Hepatocyte (in vitro differentiated cells): ENCODE measurements at regions not wholly inside any gene's neighbourhood (a gene's known extent, or its start where the extent isn't known, plus 50 kb on each side); places are given as distances from the start of the nearest gene placed in this dataset.

Experiments used
- DNase-seq: peaks from one replicate; pipeline ENCODE4 v3.0.0-alpha.2; 2016; ENCODE audit warnings: low spot score
- H2AFZ ChIP-seq: fragments of 200-600 bp; sonication (generic); 2 replicates; pipeline ENCODE4 v1.6.0; 2016; ENCODE audit warnings: antibody characterized with exemption, mild to moderate bottlenecking
- H3K27ac ChIP-seq: fragments of 200-600 bp; sonication (generic); 2 replicates; pipeline ENCODE4 v1.5.1; 2016; ENCODE audit warnings: mild to moderate bottlenecking
- H3K27me3 ChIP-seq: fragments of 200-600 bp; sonication (generic); 2 replicates; pipeline ENCODE4 v1.6.1; 2016
- H3K36me3 ChIP-seq: fragments of 200-600 bp; sonication (generic); replicated peaks from 2 replicates; pipeline ENCODE4 v1.5.1; 2016; ENCODE audit warnings: low read depth; ENCODE audit not compliant: insufficient read depth
- H3K4me1 ChIP-seq: fragments of 200-600 bp; sonication (generic); 2 replicates; pipeline ENCODE4 v1.5.1; 2016; ENCODE audit warnings: mild to moderate bottlenecking, moderate library complexity; ENCODE audit not compliant: insufficient read depth
- H3K4me2 ChIP-seq: fragments of 200-600 bp; sonication (generic); 2 replicates; pipeline ENCODE4 v1.6.0; 2016
- H3K4me3 ChIP-seq: fragments of 200-600 bp; sonication (generic); 2 replicates; pipeline ENCODE4 v1.5.1; 2016; ENCODE audit warnings: mild to moderate bottlenecking
- H3K79me2 ChIP-seq: fragments of 200-600 bp; sonication (generic); 2 replicates; pipeline ENCODE4 v1.6.0; 2017; ENCODE audit warnings: mild to moderate bottlenecking
- H3K9me2 ChIP-seq: fragments of 200-600 bp; sonication (generic); replicated peaks from 2 replicates; pipeline ENCODE4 v1.6.0; 2017; ENCODE audit warnings: mild to moderate bottlenecking; ENCODE audit not compliant: insufficient read depth
- H3K9me3 ChIP-seq: fragments of 200-600 bp; sonication (generic); 2 replicates; pipeline ENCODE4 v1.5.1; 2016; ENCODE audit warnings: low read depth, mild to moderate bottlenecking
- H4K20me1 ChIP-seq: fragments of 200-600 bp; sonication (generic); 2 replicates; pipeline ENCODE4 v1.6.0; 2016; ENCODE audit warnings: mild to moderate bottlenecking; ENCODE audit not compliant: insufficient read depth, poor library complexity, severe bottlenecking
- CTCF ChIP-seq: fragments of 200-600 bp; sonication (generic); IDR thresholded peaks from 2 replicates; pipeline ENCODE4 v1.5.1; 2016; ENCODE audit warnings: antibody characterized with exemption, mild to moderate bottlenecking; ENCODE audit not compliant: poor library complexity
- EZH2 ChIP-seq: fragments of 200-600 bp; sonication (generic); IDR thresholded peaks from 2 replicates; pipeline ENCODE4 v1.6.1; 2016; ENCODE audit warnings: antibody characterized with exemption, mild to moderate bottlenecking, borderline replicate concordance
- EZH2phosphoT487 ChIP-seq: fragments of 200-600 bp; sonication (generic); IDR thresholded peaks from one replicate; pipeline ENCODE4 v1.6.1; 2018; ENCODE audit warnings: antibody characterized with exemption, mild to moderate bottlenecking, low read depth, moderate library complexity; ENCODE audit not compliant: unreplicated experiment, severe bottlenecking
- WGBS: methylation state at CpG from one replicate; pipeline ENCODE4 v1.1.6; 2016; ENCODE audit warnings: low lambda C conversion rate; ENCODE audit errors: missing lambda C conversion rate; 5-methylcytosine and 5-hydroxymethylcytosine counted together

GRCh38 chr6:51241376-51241775 lies 422.7 kb downstream of the TFAP2B start:
- TF ChIP-seq EZH2, result no peak
- no peak for TF ChIP-seq CTCF
- no peak for TF ChIP-seq EZH2phosphoT487
- no peaks in the 10 kb centered on the region for H3K4me1 ChIP-seq
- H2AFZ ChIP-seq, result no peak overlapping the region
- no peak for DNase-seq
- H3K9me2 ChIP-seq, result no peaks in the 10 kb centered on the region
- no peaks in the 10 kb centered on the region for H3K9me3 ChIP-seq
- H3K27me3 ChIP-seq, result no peaks in the 10 kb centered on the region
- no peak overlapping the region for H3K4me2 ChIP-seq
- H3K4me3 ChIP-seq, result no peak overlapping the region
- no peaks in the 10 kb centered on the region for H4K20me1 ChIP-seq
- no peaks in the 10 kb centered on the region for H3K79me2 ChIP-seq
- no peaks in the 10 kb centered on the region for H3K36me3 ChIP-seq
- no peak overlapping the region for H3K27ac ChIP-seq

- no peaks in the 10 kb centered on the region for H3K9me3 ChIP-seq
- H2AFZ ChIP-seq, result no peak overlapping the region
- no peak overlapping the region for H3K27ac ChIP-seq
- no peak overlapping the region for H3K4me2 ChIP-seq
- H3K4me1 ChIP-seq, result no peaks in the 10 kb centered on the region
- no peaks in the 10 kb centered on the region for H3K36me3 ChIP-seq
- H4K20me1 ChIP-seq, result no peaks in the 10 kb centered on the region
- H3K9me2 ChIP-seq, result no peaks in the 10 kb centered on the region
- H3K27me3 ChIP-seq, result no peaks in the 10 kb centered on the region
- no peak for DNase-seq
- no peak for TF ChIP-seq EZH2phosphoT487
- TF ChIP-seq CTCF, result no peak
- TF ChIP-seq EZH2, result no peak
- H3K4me3 ChIP-seq, result no peak overlapping the region
- H3K79me2 ChIP-seq, result no peaks in the 10 kb centered on the region
These were observed 431.1 kb downstream of the TFAP2B start for GRCh38 chr6:51249798-51250197.

GRCh38 chr6:51250317-51250716 lies 431.6 kb downstream of the TFAP2B start:
- no peak overlapping the region for H3K27ac ChIP-seq
- DNase-seq, result no peak
- no peaks in the 10 kb centered on the region for H3K9me2 ChIP-seq
- no peaks in the 10 kb centered on the region for H3K36me3 ChIP-seq
- no peaks in the 10 kb centered on the region for H3K27me3 ChIP-seq
- no peaks in the 10 kb centered on the region for H3K4me1 ChIP-seq
- WGBS, result 72% methylated on average over 4 of the region's 4 CpGs
- H3K9me3 ChIP-seq, result no peaks in the 10 kb centered on the region
- TF ChIP-seq EZH2 (no peak), CTCF (no peak), EZH2phosphoT487 (no peak)
- no peak overlapping the region for H3K4me2 ChIP-seq
- no peaks in the 10 kb centered on the region for H3K79me2 ChIP-seq
- H2AFZ ChIP-seq, result no peak overlapping the region
- H4K20me1 ChIP-seq, result no peaks in the 10 kb centered on the region
- no peak overlapping the region for H3K4me3 ChIP-seq

GRCh38 chr6:51257938-51258337 lies 439.3 kb downstream of the TFAP2B start:
- H3K9me3 ChIP-seq, result no peaks in the 10 kb centered on the region
- H3K36me3 ChIP-seq, result no peaks in the 10 kb centered on the region
- 67% methylated on average over 2 of the region's 2 CpGs for WGBS

More at GRCh38 chr6:51257938-51258337, 439.3 kb downstream of the TFAP2B start:
- Histone ChIP-seq H3K4me3 (no peak overlapping the region), H3K79me2 (no peaks in the 10 kb centered on the region), H3K27me3 (no peaks in the 10 kb centered on the region), H2AFZ (no peak overlapping the region), H3K9me2 (no peaks in the 10 kb centered on the region), H3K4me1 (no peaks in the 10 kb centered on the region), H4K20me1 (no peaks in the 10 kb centered on the region), H3K27ac (no peak overlapping the region), H3K4me2 (no peak overlapping the region)
- TF ChIP-seq EZH2phosphoT487 (no peak), EZH2 (no peak), CTCF (no peak)
- no peak for DNase-seq
